Upper lobe of right lung (tissue), 1 donor: ENCODE measurements at regions not wholly inside any gene's neighbourhood (a gene's known extent, or its start where the extent isn't known, plus 50 kb on each side); places are given as distances from the start of the nearest gene placed in this dataset.

Experiments
- ATAC-seq: fragments of 200-7000 bp; cut with Tn5 transposase; one replicate; pipeline ENCODE4 v1.9.1; 2020; ENCODE audit warnings: mild to moderate bottlenecking, moderate library complexity
- DNase-seq: peaks from one replicate; pipeline ENCODE4 v3.0.0-alpha.2; 2020
- H3K27ac ChIP-seq: fragments of 200-600 bp; one replicate; pipeline ENCODE4 v1.8.0; 2022
- H3K27me3 ChIP-seq: fragments of 200-600 bp; one replicate; pipeline ENCODE4 v1.8.0; 2022; ENCODE audit warnings: mild to moderate bottlenecking
- H3K36me3 ChIP-seq: fragments of 200-600 bp; one replicate; pipeline ENCODE4 v1.8.0; 2022
- H3K4me1 ChIP-seq: fragments of 200-600 bp; one replicate; pipeline ENCODE4 v1.8.0; 2022
- H3K4me3 ChIP-seq: fragments of 200-600 bp; one replicate; pipeline ENCODE4 v1.8.0; 2022; ENCODE audit warnings: mild to moderate bottlenecking
- H3K9me3 ChIP-seq: fragments of 200-600 bp; one replicate; pipeline ENCODE4 v1.8.0; 2022
- CTCF ChIP-seq: fragments of 200-600 bp; IDR thresholded peaks from one replicate; pipeline ENCODE4 v1.8.0; 2022; ENCODE audit warnings: antibody characterized with exemption
- intact Hi-C: fragments of 100-400 bp; cut with DNase I; formaldehyde crosslinking; loops from one replicate; pipeline ENCODE4 v1.11.0; 2022
- donor health status: DM: no; HTN: yes; CAD: no; lungs with severe emphysema.

GRCh38 chr7:155991470-155991869, 179.2 kb upstream of the SHH start:
- no peaks in the 10 kb centered on the region for H3K36me3 ChIP-seq
- no peak for TF ChIP-seq CTCF
- H3K9me3 ChIP-seq, result no peaks in the 10 kb centered on the region
- H3K27me3 ChIP-seq, result no peaks in the 10 kb centered on the region
- no peak overlapping the region for H3K4me3 ChIP-seq
- H3K4me1 ChIP-seq, result no peaks in the 10 kb centered on the region
- DNase-seq (no peak), ATAC-seq (no peak)
- intact Hi-C loops, result no loop called here
- H3K27ac ChIP-seq, result no peak overlapping the region

GRCh38 chr7:155988416-155988815, 176.2 kb upstream of the SHH start:
- intact Hi-C loops, result no loop called here
- no peak overlapping the region for H3K27ac ChIP-seq
- H3K9me3 ChIP-seq, result no peaks in the 10 kb centered on the region
- TF ChIP-seq CTCF, result no peak
- no peak overlapping the region for H3K4me3 ChIP-seq
- DNase-seq (peak; percentile 62), ATAC-seq (no peak)
- no peaks in the 10 kb centered on the region for H3K36me3 ChIP-seq
- no peaks in the 10 kb centered on the region for H3K27me3 ChIP-seq
- no peaks in the 10 kb centered on the region for H3K4me1 ChIP-seq

DNA sequence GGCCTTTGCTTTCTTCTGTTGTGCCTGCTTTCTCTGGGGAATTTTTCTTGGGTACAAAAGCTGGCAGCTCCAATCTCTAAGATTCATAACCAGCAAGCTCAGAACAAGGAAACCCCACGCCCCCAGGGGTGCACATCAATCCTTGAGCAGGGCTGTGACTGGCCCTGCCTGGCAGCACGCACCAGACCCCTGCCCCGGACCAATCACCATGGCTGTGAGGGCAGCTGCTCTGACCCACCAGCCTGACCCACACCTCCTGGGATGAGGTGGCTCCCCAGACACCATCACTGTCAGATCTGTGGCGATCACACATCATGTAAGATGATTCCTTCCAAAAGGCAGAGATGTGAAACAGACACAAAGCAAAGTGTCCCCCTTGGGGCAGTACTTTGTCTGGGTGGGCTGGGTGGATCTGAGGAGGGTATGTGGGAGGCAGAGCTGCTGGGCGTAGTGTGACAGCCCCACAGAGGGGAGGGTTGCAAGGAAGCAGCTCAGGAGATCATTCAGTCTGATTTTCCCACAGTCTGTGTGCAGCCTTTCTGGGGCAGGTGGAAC, 175.5 kb upstream of the SHH start:
- TF ChIP-seq CTCF, result no peak
- Histone ChIP-seq H3K4me3 (no peak overlapping the region), H3K4me1 (no peaks in the 10 kb centered on the region), H3K27me3 (no peaks in the 10 kb centered on the region), H3K9me3 (no peaks in the 10 kb centered on the region), H3K36me3 (no peaks in the 10 kb centered on the region), H3K27ac (no peak overlapping the region)
- DNase-seq (no peak), ATAC-seq (no peak)
- intact Hi-C loops, result no loop called here

- H3K4me1 ChIP-seq, result no peaks in the 10 kb centered on the region
- H3K27ac ChIP-seq, result no peak overlapping the region
- H3K9me3 ChIP-seq, result no peaks in the 10 kb centered on the region
- ATAC-seq (no peak), DNase-seq (peak; percentile 26)
- no peak for TF ChIP-seq CTCF
- H3K36me3 ChIP-seq, result no peaks in the 10 kb centered on the region
- H3K27me3 ChIP-seq, result no peaks in the 10 kb centered on the region
- H3K4me3 ChIP-seq, result no peak overlapping the region
- intact Hi-C loops, result no loop called here
These were observed 174.4 kb upstream of the SHH start for GRCh38 chr7:155986497-155987160.

DNA sequence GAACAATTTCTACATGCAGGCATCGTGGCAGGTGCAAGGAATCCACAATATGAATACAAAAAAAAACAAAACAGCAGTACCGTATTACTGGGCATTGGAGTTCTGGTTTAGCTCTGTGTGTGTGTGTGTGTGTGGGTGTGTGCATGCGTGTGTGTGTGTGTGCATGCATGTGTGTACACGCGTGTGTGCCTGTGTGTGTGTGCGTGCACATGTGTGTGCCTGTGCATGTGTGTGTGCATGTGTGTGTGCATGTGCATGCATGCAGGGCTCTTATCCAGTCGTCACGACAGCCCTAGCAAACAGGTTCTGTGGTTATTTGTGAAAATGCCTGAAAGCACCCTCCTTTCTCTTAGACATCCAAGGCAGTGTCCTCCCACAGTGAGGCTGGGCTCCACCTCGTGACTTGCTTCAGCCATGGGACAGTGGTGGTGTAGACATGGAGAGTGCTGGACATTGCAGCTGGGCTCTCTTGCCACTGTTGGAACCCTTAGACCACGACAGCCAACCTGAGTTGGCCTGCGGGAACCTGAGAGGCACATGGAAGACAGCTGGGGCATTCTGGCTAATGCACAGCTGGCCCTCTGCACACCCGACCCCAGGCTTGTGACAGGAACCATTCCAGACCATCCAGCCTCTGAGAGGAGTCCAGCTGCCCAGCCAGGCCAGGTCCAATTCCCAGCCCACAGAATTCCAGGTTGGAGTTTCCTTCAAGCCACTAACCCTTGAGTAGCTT, 173.4 kb upstream of the SHH start:
- Histone ChIP-seq H3K9me3 (no peaks in the 10 kb centered on the region), H3K4me3 (no peak overlapping the region), H3K4me1 (no peaks in the 10 kb centered on the region), H3K36me3 (no peaks in the 10 kb centered on the region), H3K27ac (no peak overlapping the region), H3K27me3 (no peaks in the 10 kb centered on the region)
- no peak for TF ChIP-seq CTCF
- intact Hi-C loops, result no loop called here
- ATAC-seq (no peak), DNase-seq (peak; percentile 51)
